Right lobe of liver (tissue), 4 donors: ENCODE measurements at regions not wholly inside any gene's neighbourhood (a gene's known extent, or its start where the extent isn't known, plus 50 kb on each side); places are given as distances from the start of the nearest gene placed in this dataset.

Source experiments
- POLR2A ChIP-seq: fragments of 450-650 bp; IDR thresholded peaks from one replicate; pipeline ENCODE4 v1.6.1; 2017; ENCODE audit warnings: antibody characterized with exemption, mild to moderate bottlenecking
- TF ChIP-seq, protein P1 (sequence below), 4 donors: fragments of 200-600 bp in 3 of 4; fragments of 450-650 bp in 1 of 4; IDR thresholded peaks; one replicate each; pipeline versions ENCODE4 v1.5.1 to v1.8.0; 2016 to 2022; ENCODE audit warnings: antibody characterized with exemption in 4 of 4, mild to moderate bottlenecking in 2 of 4
- donor health status: DM: no; HTN: no; CAD: no.
- donor health status: DM: no; HTN: no; CAD: no.
- donor health status: DM: no; HTN: yes; CAD: no.

DNA sequence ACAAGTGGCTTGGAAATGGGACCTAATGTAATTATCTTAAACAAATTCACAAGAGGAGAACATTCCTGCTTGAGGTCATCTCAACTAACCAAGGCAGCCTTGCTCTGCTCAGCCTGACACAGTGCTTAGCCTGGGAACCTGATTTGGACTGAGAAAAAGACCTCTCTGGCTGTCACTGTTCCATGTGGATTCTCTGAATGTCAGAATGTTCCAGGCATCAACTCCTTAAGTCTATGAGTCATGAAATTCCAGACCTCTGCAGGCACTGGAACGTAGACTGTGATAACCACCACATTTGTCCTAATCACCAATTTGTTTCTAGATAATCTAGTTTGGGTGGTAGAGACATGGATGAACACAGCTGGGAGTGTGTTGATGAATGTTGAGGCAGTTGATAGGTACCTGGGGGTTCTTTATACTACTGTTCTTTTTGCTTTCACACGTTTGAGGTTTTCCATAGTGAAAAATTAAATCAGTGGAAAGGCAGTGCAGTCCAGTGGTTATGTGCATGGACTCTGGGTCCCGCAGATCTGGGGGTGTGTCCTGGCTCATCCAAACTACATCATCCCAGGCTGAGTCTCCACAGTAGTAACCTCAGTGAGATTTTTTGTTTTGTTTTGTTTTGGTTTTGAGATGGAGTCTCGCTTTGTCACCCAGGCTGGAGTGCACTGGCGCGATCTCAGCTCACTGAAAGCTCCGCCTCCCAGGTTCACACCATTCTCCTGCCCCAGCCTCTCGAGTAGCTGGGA, 269.6 kb downstream of the MN1 start:
- TF ChIP-seq, protein P1, sequence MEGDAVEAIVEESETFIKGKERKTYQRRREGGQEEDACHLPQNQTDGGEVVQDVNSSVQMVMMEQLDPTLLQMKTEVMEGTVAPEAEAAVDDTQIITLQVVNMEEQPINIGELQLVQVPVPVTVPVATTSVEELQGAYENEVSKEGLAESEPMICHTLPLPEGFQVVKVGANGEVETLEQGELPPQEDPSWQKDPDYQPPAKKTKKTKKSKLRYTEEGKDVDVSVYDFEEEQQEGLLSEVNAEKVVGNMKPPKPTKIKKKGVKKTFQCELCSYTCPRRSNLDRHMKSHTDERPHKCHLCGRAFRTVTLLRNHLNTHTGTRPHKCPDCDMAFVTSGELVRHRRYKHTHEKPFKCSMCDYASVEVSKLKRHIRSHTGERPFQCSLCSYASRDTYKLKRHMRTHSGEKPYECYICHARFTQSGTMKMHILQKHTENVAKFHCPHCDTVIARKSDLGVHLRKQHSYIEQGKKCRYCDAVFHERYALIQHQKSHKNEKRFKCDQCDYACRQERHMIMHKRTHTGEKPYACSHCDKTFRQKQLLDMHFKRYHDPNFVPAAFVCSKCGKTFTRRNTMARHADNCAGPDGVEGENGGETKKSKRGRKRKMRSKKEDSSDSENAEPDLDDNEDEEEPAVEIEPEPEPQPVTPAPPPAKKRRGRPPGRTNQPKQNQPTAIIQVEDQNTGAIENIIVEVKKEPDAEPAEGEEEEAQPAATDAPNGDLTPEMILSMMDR (IDR thresholded peaks at IDR 0.05): no peak
- TF ChIP-seq POLR2A: no peak
